Osteocyte (in vitro differentiated cells): ENCODE measurements at regions not wholly inside any gene's neighbourhood (a gene's known extent, or its start where the extent isn't known, plus 50 kb on each side); places are given as distances from the start of the nearest gene placed in this dataset.

Source experiments
- DNase-seq: peaks from one replicate; pipeline ENCODE4 v3.0.0; 2021; ENCODE audit warnings: mixed read lengths; ENCODE audit not compliant: unreplicated experiment; ENCODE audit errors: extremely low spot score
- H3K27ac Mint-ChIP-seq: one replicate; pipeline ENCODE4 v1.8.0; 2021; ENCODE audit warnings: mild to moderate bottlenecking, mixed read lengths; ENCODE audit not compliant: unreplicated experiment
- H3K27me3 Mint-ChIP-seq: one replicate; pipeline ENCODE4 v1.8.0; 2021; ENCODE audit warnings: mixed read lengths; ENCODE audit not compliant: unreplicated experiment
- H3K36me3 Mint-ChIP-seq: one replicate; pipeline ENCODE4 v1.8.0; 2021; ENCODE audit warnings: mixed read lengths; ENCODE audit not compliant: unreplicated experiment
- H3K4me1 Mint-ChIP-seq: one replicate; pipeline ENCODE4 v1.8.0; 2021; ENCODE audit warnings: mixed read lengths; ENCODE audit not compliant: unreplicated experiment
- H3K4me3 Mint-ChIP-seq: one replicate; pipeline ENCODE4 v1.8.0; 2021; ENCODE audit warnings: mild to moderate bottlenecking, moderate library complexity, mixed read lengths; ENCODE audit not compliant: unreplicated experiment
- H3K9me3 Mint-ChIP-seq: one replicate; pipeline ENCODE4 v1.8.0; 2021; ENCODE audit warnings: mixed read lengths; ENCODE audit not compliant: unreplicated experiment
- CTCF ChIP-seq: fragments of 200-600 bp; sonication (generic); IDR thresholded peaks from 2 replicates; pipeline ENCODE4 v1.5.0; 2021; ENCODE audit warnings: antibody characterized with exemption, mild to moderate bottlenecking, moderate library complexity

- Mint-ChIP-seq H3K27ac (no peak overlapping the region), H3K9me3 (peaks cover 8% of the 10 kb centered on the region), H3K36me3 (no peaks in the 10 kb centered on the region), H3K4me1 (no peaks in the 10 kb centered on the region), H3K4me3 (no peak overlapping the region), H3K27me3 (no peaks in the 10 kb centered on the region)
- no peak for TF ChIP-seq CTCF
- no peak for DNase-seq
Observed at GRCh38 chr13:47080621-47081020, 183.8 kb upstream of the HTR2A start.

- no peak overlapping the region for H3K27ac Mint-ChIP-seq
- DNase-seq: no peak
- H3K4me3 Mint-ChIP-seq: no peak overlapping the region
- no peaks in the 10 kb centered on the region for H3K36me3 Mint-ChIP-seq
- no peak for TF ChIP-seq CTCF
- no peaks in the 10 kb centered on the region for H3K4me1 Mint-ChIP-seq
- H3K9me3 Mint-ChIP-seq: peaks cover 27% of the 10 kb centered on the region
- H3K27me3 Mint-ChIP-seq: no peaks in the 10 kb centered on the region
Observed at GRCh38 chr13:47076500-47076899, 179.6 kb upstream of the HTR2A start.

- Mint-ChIP-seq H3K9me3 (peaks cover 5% of the 10 kb centered on the region), H3K4me1 (no peaks in the 10 kb centered on the region), H3K4me3 (no peak overlapping the region), H3K27me3 (peaks cover 9% of the 10 kb centered on the region), H3K27ac (no peak overlapping the region), H3K36me3 (no peaks in the 10 kb centered on the region)
- no peak for TF ChIP-seq CTCF
- DNase-seq: no peak
Observed at GRCh38 chr13:47069133-47069532, 172.3 kb upstream of the HTR2A start.

GRCh38 chr13:47067306-47067705, 170.5 kb upstream of the HTR2A start:
- peaks cover 8% of the 10 kb centered on the region for H3K9me3 Mint-ChIP-seq
- H3K4me3 Mint-ChIP-seq: no peak overlapping the region
- H3K36me3 Mint-ChIP-seq: no peaks in the 10 kb centered on the region
- H3K27me3 Mint-ChIP-seq: peaks cover 9% of the 10 kb centered on the region
- no peak for DNase-seq
- no peak for TF ChIP-seq CTCF
- H3K27ac Mint-ChIP-seq: no peak overlapping the region
- H3K4me1 Mint-ChIP-seq: no peaks in the 10 kb centered on the region

- H3K27me3 Mint-ChIP-seq: peaks cover 9% of the 10 kb centered on the region
- peaks cover 8% of the 10 kb centered on the region for H3K9me3 Mint-ChIP-seq
- H3K4me1 Mint-ChIP-seq: no peaks in the 10 kb centered on the region
- no peaks in the 10 kb centered on the region for H3K36me3 Mint-ChIP-seq
- no peak for TF ChIP-seq CTCF
- no peak overlapping the region for H3K4me3 Mint-ChIP-seq
- H3K27ac Mint-ChIP-seq: no peak overlapping the region
- no peak for DNase-seq
Observed at GRCh38 chr13:47066226-47066625, 169.4 kb upstream of the HTR2A start.
